ENCODE measurements at regions not wholly inside any gene's neighbourhood (a gene's known extent, or its start where the extent isn't known, plus 50 kb on each side); places are given as distances from the start of the nearest gene placed in this dataset.

DNA sequence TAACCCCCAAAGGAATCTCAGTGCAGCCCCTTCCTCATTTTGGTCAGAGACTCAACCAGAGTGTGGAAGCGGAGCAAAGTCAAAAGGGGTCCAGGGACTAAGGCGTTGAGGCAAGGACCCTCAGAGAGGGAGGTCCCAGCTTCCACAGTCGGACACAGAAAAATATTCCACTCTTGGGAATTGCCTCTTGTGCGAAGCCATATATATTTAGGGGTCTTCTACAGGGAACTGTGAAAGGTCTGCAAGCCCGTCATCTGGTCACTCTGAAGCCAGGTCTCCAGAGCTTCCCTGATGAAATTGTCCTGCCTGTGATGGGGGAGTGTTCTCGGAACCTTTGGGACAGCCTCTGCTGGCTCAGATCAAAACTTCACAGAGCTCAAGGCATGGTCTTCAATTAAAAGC, 160.8 kb downstream of the TBXT start:
- TF ChIP-seq JUN (IDR thresholded peaks at IDR 0.05; ENCODE audit: borderline replicate concordance, insufficient read depth, insufficient read length, low read depth) (no peak), MYC (IDR thresholded peaks at IDR 0.05; ENCODE audit: low read depth, low read length) (no peak), GATA2 (IDR thresholded peaks at IDR 0.05; ENCODE audit: insufficient read depth, insufficient read length, low read depth, low read length) (no peak), FOS (IDR thresholded peaks at IDR 0.05; ENCODE audit: borderline replicate concordance, insufficient read depth, low read length) (no peak), POLR2AphosphoS5 (IDR thresholded peaks at IDR 0.05; ENCODE audit: insufficient read depth, low read depth, low read length) (no peak), EZH2 (IDR thresholded peaks at IDR 0.05; ENCODE audit: borderline replicate concordance, low read depth, low read length, severe bottlenecking) (no peak)
- Histone ChIP-seq H2AFZ (ENCODE audit: low read depth, low read length) (no peak overlapping the region), H4K20me1 (replicated peaks; ENCODE audit: control insufficient read depth, extremely low read depth, insufficient read depth, low read length) (no peaks in the 10 kb centered on the region), H3K27me3 (ENCODE audit: control insufficient read depth in 2 of 2, insufficient read depth in 2 of 2, low read length in 2 of 2) (peaks cover 2 to 11% of the 10 kb centered on the region in 2 experiments), H3K9ac (replicated peaks; ENCODE audit: extremely low read depth, insufficient read depth, low read length) (no peak overlapping the region), H3K4me2 (ENCODE audit: insufficient read depth, low read length) (no peak overlapping the region), H3K36me3 (ENCODE audit: control insufficient read depth in 2 of 2, extremely low read depth in 1 of 2, insufficient read depth in 2 of 2, low read length in 2 of 2) (no peaks in the 10 kb centered on the region), H3K27ac (ENCODE audit: insufficient read depth, low read depth, low read length) (no peak overlapping the region), H3K4me3 (replicated peaks in 1 of 3; ENCODE audit: insufficient read depth in 1 of 3, low read depth in 1 of 3, low read length in 3 of 3) (no peak overlapping the region), H3K79me2 (ENCODE audit: control insufficient read depth, insufficient read depth, low read length) (no peaks in the 10 kb centered on the region), H3K4me1 (ENCODE audit: control insufficient read depth, extremely low read depth, insufficient read depth, low read length) (no peaks in the 10 kb centered on the region), H3K9me1 (replicated peaks; ENCODE audit: control insufficient read depth, extremely low read depth, insufficient read depth, low read length) (no peaks in the 10 kb centered on the region), H3K9me3 (replicated peaks; ENCODE audit: control insufficient read depth, insufficient read depth, low read length) (no peaks in the 10 kb centered on the region)
- dilution Hi-C loops (cut with MboI; ENCODE audit: extremely low pct_ligation_motif_present, low sequenced_read_pairs) (no loop called here), intact Hi-C loops (cut with micrococcal nuclease) (no loop called here)
- no peak for DNase-seq (ENCODE audit: low read depth, low spot score)
- POLR2A ChIA-PET, result no interaction called here
- no peak for FAIRE-seq
- CTCF ChIA-PET, result no interaction called here
- no TSS peak for BruUV-seq (replicated peaks)

DNA sequence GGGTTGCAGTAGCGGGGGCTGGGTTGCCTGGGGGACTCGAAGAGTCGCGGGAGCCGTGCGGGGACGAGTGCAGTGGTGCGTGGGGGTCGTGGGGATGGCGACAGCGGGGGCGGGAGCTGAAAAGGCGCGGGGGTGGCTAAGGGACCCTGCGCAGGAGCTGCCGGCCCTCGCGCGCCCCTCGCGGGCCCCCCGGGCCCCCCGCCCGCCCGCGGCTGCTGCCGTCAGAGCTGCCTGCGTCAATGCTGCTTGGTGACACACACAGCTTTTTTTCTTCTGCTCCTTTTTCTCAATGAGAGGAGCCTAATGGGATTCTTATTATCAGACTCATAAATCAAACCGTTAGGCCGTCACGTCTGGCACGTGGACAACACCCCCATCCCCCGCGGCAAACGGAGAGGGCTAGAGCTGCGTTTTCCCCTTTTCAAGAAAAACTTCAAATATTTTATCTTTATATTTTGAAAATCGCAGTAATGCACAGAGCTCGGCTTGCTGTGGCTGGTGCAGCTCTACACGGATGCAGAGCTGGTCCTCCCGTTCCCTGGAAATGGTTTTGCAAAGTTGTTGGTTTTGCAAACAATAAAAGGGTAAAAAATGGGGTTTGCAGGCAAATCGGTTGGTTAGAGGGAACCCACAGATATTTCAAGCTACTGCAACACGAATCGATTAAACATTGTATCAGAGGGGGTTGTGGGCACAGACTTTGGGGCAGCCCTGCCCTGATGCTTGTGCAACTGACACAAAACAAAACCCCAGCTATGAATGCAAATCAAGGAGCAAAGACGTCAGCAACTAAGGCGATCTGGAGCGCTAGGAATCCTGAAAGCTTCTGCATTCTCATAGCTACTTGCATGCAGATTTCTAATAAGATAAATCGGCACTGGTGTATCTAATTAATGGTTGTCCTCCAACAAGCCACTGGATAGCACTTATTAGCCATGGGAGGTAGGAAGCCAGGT, 161.4 kb downstream of the TBXT start:
- Histone ChIP-seq H2AFZ (ENCODE audit: low read depth, low read length) (no peak overlapping the region), H3K9me1 (replicated peaks; ENCODE audit: control insufficient read depth, extremely low read depth, insufficient read depth, low read length) (no peaks in the 10 kb centered on the region), H3K4me2 (ENCODE audit: insufficient read depth, low read length) (no peak overlapping the region), H3K36me3 (ENCODE audit: control insufficient read depth in 2 of 2, extremely low read depth in 1 of 2, insufficient read depth in 2 of 2, low read length in 2 of 2) (no peaks in the 10 kb centered on the region), H4K20me1 (replicated peaks; ENCODE audit: control insufficient read depth, extremely low read depth, insufficient read depth, low read length) (no peaks in the 10 kb centered on the region), H3K4me3 (replicated peaks in 1 of 3; ENCODE audit: insufficient read depth in 1 of 3, low read depth in 1 of 3, low read length in 3 of 3) (no peak overlapping the region), H3K4me1 (ENCODE audit: control insufficient read depth, extremely low read depth, insufficient read depth, low read length) (no peaks in the 10 kb centered on the region), H3K9me3 (replicated peaks; ENCODE audit: control insufficient read depth, insufficient read depth, low read length) (no peaks in the 10 kb centered on the region), H3K27ac (ENCODE audit: insufficient read depth, low read depth, low read length) (no peak overlapping the region), H3K9ac (replicated peaks; ENCODE audit: extremely low read depth, insufficient read depth, low read length) (no peak overlapping the region), H3K79me2 (ENCODE audit: control insufficient read depth, insufficient read depth, low read length) (no peaks in the 10 kb centered on the region), H3K27me3 (ENCODE audit: control insufficient read depth in 2 of 2, insufficient read depth in 2 of 2, low read length in 2 of 2) (peaks cover 2 to 11% of the 10 kb centered on the region in 2 experiments)
- POLR2A ChIA-PET, result no interaction called here
- intact Hi-C loops (cut with micrococcal nuclease) (no loop called here), dilution Hi-C loops (cut with MboI; ENCODE audit: extremely low pct_ligation_motif_present, low sequenced_read_pairs) (no loop called here)
- DNase-seq (ENCODE audit: low read depth, low spot score), result no peak
- no TSS peak for BruUV-seq (replicated peaks)
- CTCF ChIA-PET, result no interaction called here
- FAIRE-seq, result no peak
- no peak for TF ChIP-seq POLR2AphosphoS5 (IDR thresholded peaks at IDR 0.05; ENCODE audit: insufficient read depth, low read depth, low read length)
- no peak for TF ChIP-seq MYC (IDR thresholded peaks at IDR 0.05; ENCODE audit: low read depth, low read length)
- no peak for TF ChIP-seq FOS (IDR thresholded peaks at IDR 0.05; ENCODE audit: borderline replicate concordance, insufficient read depth, low read length)
- TF ChIP-seq GATA2 (IDR thresholded peaks at IDR 0.05; ENCODE audit: insufficient read depth, insufficient read length, low read depth, low read length), result no peak
- no peak for TF ChIP-seq JUN (IDR thresholded peaks at IDR 0.05; ENCODE audit: borderline replicate concordance, insufficient read depth, insufficient read length, low read depth)

Data from endothelial cell of umbilical vein (primary cell).